ENCODE measurements at regions not wholly inside any gene's neighbourhood (a gene's known extent, or its start where the extent isn't known, plus 50 kb on each side); places are given as distances from the start of the nearest gene placed in this dataset.

GRCh38 chr2:219844401-219845091, 217.1 kb downstream of the SLC4A3 start:
- TF ChIP-seq EZH2 (IDR thresholded peaks at IDR 0.05; ENCODE audit: insufficient read depth, poor library complexity, severe bottlenecking), result no peak
- no peak for TF ChIP-seq EZH2phosphoT487 (IDR thresholded peaks at IDR 0.05; ENCODE audit: insufficient read depth, low read depth)
